CD14-positive monocyte (primary cell): ENCODE measurements at regions not wholly inside any gene's neighbourhood (a gene's known extent, or its start where the extent isn't known, plus 50 kb on each side); places are given as distances from the start of the nearest gene placed in this dataset.

Experiments used
- DNase-seq, 3 donors: peaks; one replicate each; pipeline ENCODE4 v3.0.0-alpha.2; 2011 to 2022
- H2AFZ ChIP-seq: 2 replicates; pipeline ENCODE4 v1.6.0; 2012; ENCODE audit warnings: mild to moderate bottlenecking, low read depth, low read length, inconsistent platforms; ENCODE audit not compliant: insufficient read depth, poor library complexity, severe bottlenecking
- H3K27ac ChIP-seq, 2 donors: 1 replicate in 1 of 2; 2 replicates in 1 of 2; pipeline ENCODE4 v1.5.1; 2012 to 2013; ENCODE audit warnings: low read length in 2 of 2, control low read depth in 1 of 2, inconsistent platforms in 1 of 2, low read depth in 1 of 2, mild to moderate bottlenecking in 1 of 2
- H3K27me3 ChIP-seq, 2 donors: one replicate each; pipeline versions ENCODE4 v1.6.0 to v1.6.1; 2011 to 2013; ENCODE audit warnings: low read length in 2 of 2; ENCODE audit not compliant: control insufficient read depth in 2 of 2, insufficient read depth in 2 of 2
- H3K36me3 ChIP-seq, 2 donors: replicated peaks in 1 of 2; 1 replicate in 1 of 2; 2 replicates in 1 of 2; pipeline versions ENCODE4 v1.5.1 to v1.6.1; 2012 to 2013; ENCODE audit warnings: low read length in 2 of 2, control low read depth in 1 of 2, inconsistent platforms in 1 of 2, mild to moderate bottlenecking in 1 of 2; ENCODE audit not compliant: insufficient read depth in 2 of 2, control insufficient read depth in 1 of 2
- H3K4me1 ChIP-seq, 2 donors: 1 replicate in 1 of 2; 2 replicates in 1 of 2; pipeline versions ENCODE4 v1.5.1 to v1.6.1; 2012 to 2013; ENCODE audit warnings: low read length in 2 of 2, control low read depth in 1 of 2, inconsistent platforms in 1 of 2, mild to moderate bottlenecking in 1 of 2, moderate library complexity in 1 of 2; ENCODE audit not compliant: insufficient read depth in 2 of 2, control insufficient read depth in 1 of 2
- H3K4me2 ChIP-seq: replicated peaks from 2 replicates; pipeline ENCODE3; 2012; ENCODE audit warnings: low read length, moderate library complexity, mild to moderate bottlenecking; ENCODE audit not compliant: poor library complexity, severe bottlenecking; ENCODE audit errors: extremely low read depth
- H3K4me3 ChIP-seq, 3 experiments: fragments of 200-600 bp in 1 of 3; sonication (generic) in 1 of 3; replicated peaks in 1 of 3; 1 replicate in 2 of 3; 2 replicates in 1 of 3; pipeline ENCODE4 v1.5.1; 2011 to 2013; ENCODE audit warnings: low read length in 3 of 3, mild to moderate bottlenecking in 3 of 3, control low read depth in 2 of 3, low read depth in 2 of 3, inconsistent platforms in 1 of 3, moderate library complexity in 1 of 3
- H3K79me2 ChIP-seq: 2 replicates; pipeline ENCODE4 v1.6.0; 2012; ENCODE audit warnings: mild to moderate bottlenecking, control low read depth, inconsistent platforms, low read length, moderate library complexity; ENCODE audit not compliant: insufficient read depth
- H3K9ac ChIP-seq: 2 replicates; pipeline ENCODE4 v1.6.0; 2017; ENCODE audit warnings: low read length, mild to moderate bottlenecking; ENCODE audit not compliant: insufficient read depth, poor library complexity, severe bottlenecking
- H3K9me3 ChIP-seq, 2 donors: replicated peaks in 1 of 2; 1 replicate in 1 of 2; 2 replicates in 1 of 2; pipeline versions ENCODE4 v1.5.1 to v1.6.1; 2012 to 2013; ENCODE audit warnings: low read length in 2 of 2, control low read depth in 1 of 2; ENCODE audit not compliant: control insufficient read depth in 1 of 2, insufficient read depth in 1 of 2
- H4K20me1 ChIP-seq: 2 replicates; pipeline ENCODE4 v1.6.0; 2012; ENCODE audit warnings: mild to moderate bottlenecking, low read length, control low read depth, moderate library complexity; ENCODE audit not compliant: insufficient read depth
- H3K27ac Mint-ChIP-seq, 7 donors: one replicate each; pipeline ENCODE4 v1.8.0; 2020; ENCODE audit warnings: mild to moderate bottlenecking in 7 of 7, mixed read lengths in 7 of 7, moderate library complexity in 6 of 7, inconsistent platforms in 2 of 7
- H3K27me3 Mint-ChIP-seq, 3 donors: one replicate each; pipeline ENCODE4 v1.8.0; 2021 to 2022; ENCODE audit warnings: low read depth in 3 of 3, mild to moderate bottlenecking in 3 of 3, mixed read lengths in 3 of 3, moderate library complexity in 3 of 3, inconsistent platforms in 1 of 3
- H3K36me3 Mint-ChIP-seq, 2 donors: one replicate each; pipeline ENCODE4 v1.8.0; 2020; ENCODE audit warnings: mixed read lengths in 2 of 2, inconsistent platforms in 1 of 2, mild to moderate bottlenecking in 1 of 2
- H3K4me1 Mint-ChIP-seq: one replicate; pipeline ENCODE4 v1.8.0; 2020; ENCODE audit warnings: mild to moderate bottlenecking, mixed read lengths
- H3K4me3 Mint-ChIP-seq, 2 donors: one replicate each; pipeline ENCODE4 v1.8.0; 2020; ENCODE audit warnings: mild to moderate bottlenecking in 2 of 2, mixed read lengths in 2 of 2, moderate library complexity in 1 of 2
- H3K9me3 Mint-ChIP-seq, 7 donors: one replicate each; pipeline ENCODE4 v1.8.0; 2020 to 2022; ENCODE audit warnings: mixed read lengths in 7 of 7, mild to moderate bottlenecking in 6 of 7, moderate library complexity in 6 of 7, inconsistent platforms in 2 of 7
- WGBS: methylation state at CpG from one replicate; pipeline ENCODE4 v1.1.5; 2013; ENCODE audit warnings: missing lambda C conversion rate; ENCODE audit not compliant: insufficient coverage; 5-methylcytosine and 5-hydroxymethylcytosine counted together
- intact Hi-C, 2 donors: fragments of 100-400 bp; cut with micrococcal nuclease; formaldehyde crosslinking; loops; one replicate each; pipeline versions ENCODE4 v1.15.0 to v1.15.1; 2023
- TF ChIP-seq, protein P1 (sequence below): fragments of 200-600 bp; IDR thresholded peaks from one replicate; pipeline ENCODE4 v1.8.0; 2022; ENCODE audit warnings: antibody characterized with exemption, mild to moderate bottlenecking

DNA sequence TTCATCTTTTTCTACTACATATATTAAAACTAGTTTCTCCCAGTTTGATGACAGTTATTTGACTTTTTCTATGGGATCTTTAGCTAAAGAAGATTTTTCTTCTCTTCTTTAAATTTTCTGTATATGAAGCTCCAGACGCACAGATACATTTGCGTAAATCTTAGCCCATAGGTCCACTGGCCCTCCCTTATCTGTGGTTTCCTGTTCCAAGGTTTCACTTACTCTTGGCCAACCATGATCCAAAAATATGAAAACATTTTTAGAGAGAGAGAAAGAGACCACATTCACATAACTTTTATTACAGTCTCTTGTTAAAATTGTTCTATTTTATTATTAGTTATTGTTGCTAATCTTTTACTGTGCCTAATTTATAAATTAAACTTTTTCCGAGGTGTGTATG lies 270.2 kb upstream of the DAPK1 start:
- no peaks in the 10 kb centered on the region for H4K20me1 ChIP-seq
- Mint-ChIP-seq H3K27me3 (peaks cover 0 to 3% (median 3%) of the 10 kb centered on the region in 3 donors), H3K4me3 (no peak overlapping the region), H3K27ac (no peak overlapping the region), H3K9me3 (peaks cover 0 to 4% (median 0%) of the 10 kb centered on the region in 7 donors), H3K36me3 (no peaks in the 10 kb centered on the region), H3K4me1 (peaks cover 3% of the 10 kb centered on the region)
- H3K79me2 ChIP-seq: no peaks in the 10 kb centered on the region
- H3K27me3 ChIP-seq: no peaks in the 10 kb centered on the region
- no peak overlapping the region for H3K9ac ChIP-seq
- H2AFZ ChIP-seq: no peak overlapping the region
- no peaks in the 10 kb centered on the region for H3K4me1 ChIP-seq
- no CpG with 5 or more reads among the region's 3 CpGs for WGBS
- intact Hi-C loops: no loop called here
- H3K4me3 ChIP-seq: no peak overlapping the region
- TF ChIP-seq, protein P1, sequence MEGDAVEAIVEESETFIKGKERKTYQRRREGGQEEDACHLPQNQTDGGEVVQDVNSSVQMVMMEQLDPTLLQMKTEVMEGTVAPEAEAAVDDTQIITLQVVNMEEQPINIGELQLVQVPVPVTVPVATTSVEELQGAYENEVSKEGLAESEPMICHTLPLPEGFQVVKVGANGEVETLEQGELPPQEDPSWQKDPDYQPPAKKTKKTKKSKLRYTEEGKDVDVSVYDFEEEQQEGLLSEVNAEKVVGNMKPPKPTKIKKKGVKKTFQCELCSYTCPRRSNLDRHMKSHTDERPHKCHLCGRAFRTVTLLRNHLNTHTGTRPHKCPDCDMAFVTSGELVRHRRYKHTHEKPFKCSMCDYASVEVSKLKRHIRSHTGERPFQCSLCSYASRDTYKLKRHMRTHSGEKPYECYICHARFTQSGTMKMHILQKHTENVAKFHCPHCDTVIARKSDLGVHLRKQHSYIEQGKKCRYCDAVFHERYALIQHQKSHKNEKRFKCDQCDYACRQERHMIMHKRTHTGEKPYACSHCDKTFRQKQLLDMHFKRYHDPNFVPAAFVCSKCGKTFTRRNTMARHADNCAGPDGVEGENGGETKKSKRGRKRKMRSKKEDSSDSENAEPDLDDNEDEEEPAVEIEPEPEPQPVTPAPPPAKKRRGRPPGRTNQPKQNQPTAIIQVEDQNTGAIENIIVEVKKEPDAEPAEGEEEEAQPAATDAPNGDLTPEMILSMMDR: no peak
- no peak for DNase-seq
- no peaks in the 10 kb centered on the region for H3K9me3 ChIP-seq
- H3K4me2 ChIP-seq: no peak overlapping the region
- H3K36me3 ChIP-seq: no peaks in the 10 kb centered on the region
- no peak overlapping the region for H3K27ac ChIP-seq

DNA sequence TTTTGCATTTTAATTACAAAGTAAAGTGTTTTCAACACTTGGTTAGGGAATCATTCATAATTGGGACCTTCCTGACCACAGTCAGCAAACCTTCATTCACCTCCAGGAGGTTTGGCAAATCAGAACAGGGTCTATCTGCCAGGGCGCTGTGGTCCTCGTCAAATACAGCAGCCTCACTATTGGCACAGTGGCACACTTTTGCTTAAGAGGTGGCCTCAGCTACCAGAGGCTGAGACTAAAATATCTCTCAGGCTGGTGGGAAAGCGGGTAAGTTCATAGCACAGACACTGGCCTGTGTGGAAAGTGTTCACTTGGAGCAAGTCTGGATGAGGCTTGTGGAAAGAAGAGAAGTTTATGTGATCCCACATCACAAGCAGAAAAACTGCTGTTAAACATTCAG lies 268.6 kb upstream of the DAPK1 start:
- no peak overlapping the region for H3K27ac Mint-ChIP-seq

More for the DNA sequence above, 268.6 kb upstream of the DAPK1 start:
- no peak for DNase-seq
- Mint-ChIP-seq H3K4me3 (no peak overlapping the region), H3K27me3 (peaks cover 3 to 7% (median 3%) of the 10 kb centered on the region in 3 donors), H3K9me3 (peaks cover 0 to 4% (median under 1%) of the 10 kb centered on the region in 7 donors), H3K4me1 (peaks cover 3% of the 10 kb centered on the region), H3K36me3 (no peaks in the 10 kb centered on the region)
- H4K20me1 ChIP-seq: no peaks in the 10 kb centered on the region
- H3K36me3 ChIP-seq: no peaks in the 10 kb centered on the region
- H3K79me2 ChIP-seq: no peaks in the 10 kb centered on the region
- H3K4me2 ChIP-seq: no peak overlapping the region
- WGBS: 77% methylated on average over 2 of the region's 3 CpGs
- no peaks in the 10 kb centered on the region for H3K4me1 ChIP-seq
- H2AFZ ChIP-seq: no peak overlapping the region
- H3K9ac ChIP-seq: no peak overlapping the region
- no peak overlapping the region for H3K27ac ChIP-seq
- TF ChIP-seq, protein P1: no peak
- H3K4me3 ChIP-seq: no peak overlapping the region
- intact Hi-C loops: no loop called here
- H3K9me3 ChIP-seq: no peaks in the 10 kb centered on the region
- no peaks in the 10 kb centered on the region for H3K27me3 ChIP-seq
